ENCODE measurements at regions not wholly inside any gene's neighbourhood (a gene's known extent, or its start where the extent isn't known, plus 50 kb on each side); places are given as distances from the start of the nearest gene placed in this dataset.

DNA sequence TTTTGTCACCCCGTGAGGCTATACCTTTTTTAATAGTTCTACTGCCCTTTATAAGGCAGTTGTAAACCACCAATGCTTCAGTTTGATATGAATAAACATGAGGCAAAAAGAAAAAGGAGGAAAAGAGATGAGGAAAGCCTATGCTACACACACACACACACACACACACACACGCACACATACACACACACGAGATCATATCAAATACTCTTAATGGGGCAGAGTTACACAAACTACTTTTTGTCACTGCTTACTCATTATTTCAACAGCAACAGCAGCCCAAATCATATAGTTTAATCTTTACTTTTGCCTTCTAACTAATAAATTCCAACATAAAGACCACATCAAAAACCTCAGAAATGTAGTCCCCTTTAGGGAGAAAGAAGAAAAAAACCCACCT is 116.8 kb upstream of the PAM start:
- Histone ChIP-seq H3K27me3 (no peaks in the 10 kb centered on the region), H3K4me1 (ENCODE audit: low read depth) (peaks cover 5% of the 10 kb centered on the region), H3K4me3 (no peak overlapping the region), H3K27ac (no peak overlapping the region), H3K36me3 (no peaks in the 10 kb centered on the region), H3K9me3 (ENCODE audit: low read depth) (no peaks in the 10 kb centered on the region)
- no peak for TF ChIP-seq CTCF (IDR thresholded peaks at IDR 0.05; ENCODE audit: low read depth, low read length)
- DNase-seq (ENCODE audit: low read depth in 1 of 2, low spot score in 1 of 2), result no peak

DNA sequence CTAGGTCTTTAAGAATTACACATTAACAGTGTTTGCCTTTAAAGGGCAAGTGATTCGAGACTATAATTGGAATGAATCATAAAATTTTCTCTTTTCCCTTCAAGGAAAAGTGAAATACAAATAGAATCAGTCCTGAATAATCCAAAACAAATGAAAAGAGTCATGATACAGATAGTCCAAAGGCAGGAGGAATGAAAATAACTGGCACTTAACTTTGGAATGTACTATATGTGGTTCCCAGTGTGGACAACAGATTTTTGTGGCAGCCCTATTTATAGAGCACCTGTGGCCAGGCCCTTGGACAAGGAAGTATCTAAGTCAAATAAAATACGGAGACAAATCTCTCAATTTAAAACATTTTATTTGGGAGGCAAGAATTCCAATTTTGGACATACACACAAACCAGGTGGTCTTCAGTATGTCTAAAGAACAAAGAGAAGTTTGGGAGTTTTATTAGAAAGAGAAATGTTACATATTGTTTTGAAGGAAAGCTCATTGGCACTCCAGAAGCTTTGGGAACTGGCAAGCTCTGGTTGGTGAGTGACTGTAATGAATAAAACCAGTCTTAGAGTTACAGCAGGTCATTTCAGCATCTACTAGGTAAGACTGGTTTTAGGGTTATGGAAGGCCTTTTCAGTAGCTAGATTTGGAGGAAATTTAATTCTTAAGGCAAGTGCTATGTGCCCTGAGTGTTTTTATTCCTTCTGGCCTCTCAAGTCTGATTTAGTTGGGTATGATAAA is 116.0 kb upstream of the PAM start:
- H3K9me3 ChIP-seq (ENCODE audit: low read depth), result no peaks in the 10 kb centered on the region
- no peaks in the 10 kb centered on the region for H3K36me3 ChIP-seq
- peaks cover 5% of the 10 kb centered on the region for H3K4me1 ChIP-seq (ENCODE audit: low read depth)
- H3K4me3 ChIP-seq, result no peak overlapping the region
- peak overlapping the region; percentile 74 for H3K27ac ChIP-seq
- no peak for TF ChIP-seq CTCF (IDR thresholded peaks at IDR 0.05; ENCODE audit: low read depth, low read length)
- H3K27me3 ChIP-seq, result no peaks in the 10 kb centered on the region
- peak in 1 of 2 donors; percentile 49 for DNase-seq (ENCODE audit: low read depth in 1 of 2, low spot score in 1 of 2)

DNA sequence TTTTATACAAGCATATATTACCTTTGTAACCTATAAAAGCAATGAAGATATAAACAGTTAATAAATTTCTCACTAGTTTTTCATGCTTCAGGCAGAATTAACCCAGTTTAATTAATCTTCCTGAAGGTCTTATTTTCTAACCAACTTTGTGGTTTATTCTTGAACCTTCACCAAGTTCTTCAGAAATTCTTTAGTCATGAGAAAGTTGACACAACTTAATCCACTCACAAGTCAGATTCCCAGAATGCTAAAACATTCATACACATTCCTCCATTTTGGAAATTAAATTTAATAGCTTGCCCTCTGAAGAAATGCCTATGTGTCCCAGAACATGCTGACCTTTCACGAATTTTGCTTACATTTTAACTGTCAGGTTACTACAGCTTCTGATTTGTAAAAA is 105.4 kb upstream of the PAM start:
- TF ChIP-seq CTCF (IDR thresholded peaks at IDR 0.05; ENCODE audit: low read depth, low read length), result no peak
- Histone ChIP-seq H3K27me3 (no peaks in the 10 kb centered on the region), H3K4me3 (no peak overlapping the region), H3K27ac (no peak overlapping the region), H3K36me3 (no peaks in the 10 kb centered on the region), H3K9me3 (ENCODE audit: low read depth) (no peaks in the 10 kb centered on the region), H3K4me1 (ENCODE audit: low read depth) (no peaks in the 10 kb centered on the region)
- no peak for DNase-seq (ENCODE audit: low read depth in 1 of 2, low spot score in 1 of 2)

DNA sequence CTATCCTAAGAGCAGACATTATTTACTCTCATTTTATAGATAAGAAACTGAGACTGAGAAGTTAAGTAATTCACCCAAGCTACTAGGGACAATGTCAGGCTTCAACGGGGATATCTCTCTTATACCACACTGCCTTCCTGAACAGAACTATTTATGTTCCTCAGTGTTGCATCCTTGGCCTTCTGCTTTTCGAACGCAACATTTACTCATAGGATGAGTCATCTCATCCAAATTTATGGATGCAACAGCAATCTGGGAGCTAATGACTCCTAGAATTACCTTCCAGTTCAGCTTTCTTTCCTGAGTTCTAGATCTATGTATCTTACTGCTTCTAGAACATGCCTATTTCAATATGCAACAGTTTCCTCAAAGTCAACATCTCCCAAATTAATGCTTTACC is 103.6 kb upstream of the PAM start:
- Histone ChIP-seq H3K4me3 (no peak overlapping the region), H3K4me1 (ENCODE audit: low read depth) (no peaks in the 10 kb centered on the region), H3K27me3 (no peaks in the 10 kb centered on the region), H3K27ac (no peak overlapping the region), H3K36me3 (no peaks in the 10 kb centered on the region), H3K9me3 (ENCODE audit: low read depth) (no peaks in the 10 kb centered on the region)
- TF ChIP-seq CTCF (IDR thresholded peaks at IDR 0.05; ENCODE audit: low read depth, low read length), result no peak
- no peak for DNase-seq (ENCODE audit: low read depth in 1 of 2, low spot score in 1 of 2)

DNA sequence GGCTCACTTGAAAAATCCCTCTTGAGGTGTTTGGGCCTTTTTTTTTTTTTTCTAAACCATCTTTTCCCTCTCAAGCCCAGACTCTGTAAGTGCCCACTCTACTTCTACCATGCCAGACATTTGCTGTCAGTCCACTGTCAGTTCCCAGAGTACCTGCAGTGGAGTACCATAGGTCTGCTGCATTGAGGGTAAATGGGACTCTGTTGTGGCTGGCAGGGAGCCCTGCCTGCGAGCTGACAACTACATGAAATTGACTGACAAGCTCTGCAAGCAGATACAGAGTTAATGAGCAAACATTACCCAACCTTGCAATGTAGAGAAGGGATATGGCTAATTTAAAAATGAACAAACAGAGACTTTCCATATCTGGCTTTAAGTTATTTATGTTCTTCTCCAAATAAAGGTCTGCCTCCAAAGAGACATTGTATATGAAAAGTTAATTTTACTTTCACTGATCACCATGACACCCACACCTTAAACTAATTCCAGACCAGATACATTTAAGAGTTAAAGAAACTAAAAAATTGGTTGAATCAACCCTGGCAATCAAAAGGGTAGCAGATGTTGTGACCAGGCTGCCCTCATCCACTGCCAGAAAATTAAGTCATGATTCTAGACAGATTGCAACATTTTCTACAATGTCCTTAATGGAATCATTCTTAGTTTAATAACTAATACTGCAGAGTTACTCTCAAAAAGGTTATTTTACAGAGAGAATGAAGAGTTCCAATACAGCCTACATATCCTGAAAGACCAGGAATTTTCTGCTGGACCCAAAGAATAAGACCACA is 100.4 kb upstream of the PAM start:
- H3K4me1 ChIP-seq (ENCODE audit: low read depth), result peaks cover 2% of the 10 kb centered on the region
- no peak for TF ChIP-seq CTCF (IDR thresholded peaks at IDR 0.05; ENCODE audit: low read depth, low read length)
- H3K36me3 ChIP-seq, result no peaks in the 10 kb centered on the region
- no peaks in the 10 kb centered on the region for H3K9me3 ChIP-seq (ENCODE audit: low read depth)
- no peak overlapping the region for H3K4me3 ChIP-seq
- H3K27ac ChIP-seq, result no peak overlapping the region
- no peaks in the 10 kb centered on the region for H3K27me3 ChIP-seq
- no peak for DNase-seq (ENCODE audit: low read depth in 1 of 2, low spot score in 1 of 2)

Data from cardiac muscle cell (in vitro differentiated cells and primary cell).